ENCODE measurements at regions not wholly inside any gene's neighbourhood (a gene's known extent, or its start where the extent isn't known, plus 50 kb on each side); places are given as distances from the start of the nearest gene placed in this dataset.
A peak's percentile ranks its signal among the peaks of the same experiment; 100 is the strongest.
"Not testable (repeated sequence)": the region's sequence is repeated elsewhere in the genome, so short reads cannot be mapped to it uniquely, and the experiment has no call there.

- H3K4me1 ChIP-seq (ENCODE audit: control insufficient read depth, insufficient read depth, low read length, unreplicated experiment); H2AFZ ChIP-seq (ENCODE audit: low read length, unreplicated experiment); H3K4me3 ChIP-seq (ENCODE audit: low read depth, low read length); H3K27me3 ChIP-seq (ENCODE audit: insufficient read depth, low read length); H3K36me3 ChIP-seq (ENCODE audit: insufficient read depth, low read length); H3K27ac ChIP-seq (ENCODE audit: low read depth, low read length): not testable (repeated sequence)
- peaks cover 14% of the 10 kb centered on the region for H3K79me2 ChIP-seq (ENCODE audit: control insufficient read depth, insufficient read depth, low read length, unreplicated experiment)
Observed at GRCh38 chr16:88182967-88183881, 199.5 kb upstream of the ZNF469 start.

DNA sequence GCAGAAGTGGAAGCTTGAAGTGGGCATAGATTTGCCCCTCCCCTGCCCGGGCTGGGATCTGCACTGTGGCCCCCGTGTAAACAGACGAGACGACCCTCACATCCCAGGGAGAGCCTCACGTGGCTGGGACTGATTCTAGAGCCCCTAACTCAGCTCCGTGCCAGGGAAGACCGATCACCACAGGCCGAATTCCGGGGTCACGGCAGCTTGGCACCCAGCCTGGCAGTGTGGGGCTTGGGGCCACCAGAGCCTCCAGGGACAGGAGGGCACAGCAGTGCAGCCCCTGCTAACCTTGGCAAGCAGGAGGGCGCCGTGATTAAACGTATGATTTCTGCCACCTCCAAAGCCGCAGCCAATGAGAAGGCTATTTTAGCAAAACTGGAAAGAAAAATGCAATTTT is 198.7 kb upstream of the ZNF469 start:
- not testable (repeated sequence) for H3K27ac ChIP-seq (ENCODE audit: low read depth, low read length); H2AFZ ChIP-seq (ENCODE audit: low read length, unreplicated experiment); H3K4me3 ChIP-seq (ENCODE audit: low read depth, low read length); H3K27me3 ChIP-seq (ENCODE audit: insufficient read depth, low read length); H3K4me1 ChIP-seq (ENCODE audit: control insufficient read depth, insufficient read depth, low read length, unreplicated experiment); H3K36me3 ChIP-seq (ENCODE audit: insufficient read depth, low read length)
- H3K79me2 ChIP-seq (ENCODE audit: control insufficient read depth, insufficient read depth, low read length, unreplicated experiment): peaks cover 14% of the 10 kb centered on the region

GRCh38 chr16:88184566-88185355 is 198.0 kb upstream of the ZNF469 start:
- not testable (repeated sequence) for H3K27ac ChIP-seq (ENCODE audit: low read depth, low read length); H3K27me3 ChIP-seq (ENCODE audit: insufficient read depth, low read length); H3K4me1 ChIP-seq (ENCODE audit: control insufficient read depth, insufficient read depth, low read length, unreplicated experiment); H2AFZ ChIP-seq (ENCODE audit: low read length, unreplicated experiment); H3K36me3 ChIP-seq (ENCODE audit: insufficient read depth, low read length)
- H3K4me3 ChIP-seq (ENCODE audit: low read depth, low read length): peak overlapping the region; percentile 75
- H3K79me2 ChIP-seq (ENCODE audit: control insufficient read depth, insufficient read depth, low read length, unreplicated experiment): peaks cover 14% of the 10 kb centered on the region

DNA sequence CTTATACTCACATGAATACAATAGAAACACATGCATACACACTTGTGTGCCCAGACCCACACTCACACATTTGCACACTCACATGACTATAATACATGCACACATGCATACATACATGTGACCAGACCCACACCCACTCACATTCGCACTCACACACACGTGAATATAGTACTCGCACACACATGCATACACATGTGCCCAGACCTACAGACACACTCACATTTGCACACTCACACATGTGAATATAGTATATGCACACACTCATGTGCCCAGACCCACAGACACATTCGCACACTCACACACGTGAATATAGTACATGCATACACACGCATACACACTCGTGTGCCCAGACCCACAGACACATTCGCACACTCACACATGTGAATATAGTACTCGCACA is 197.4 kb upstream of the ZNF469 start:
- H3K27ac ChIP-seq (ENCODE audit: low read depth, low read length): not testable (repeated sequence)
- H3K4me3 ChIP-seq (ENCODE audit: low read depth, low read length): peak overlapping the region; percentile 75

DNA sequence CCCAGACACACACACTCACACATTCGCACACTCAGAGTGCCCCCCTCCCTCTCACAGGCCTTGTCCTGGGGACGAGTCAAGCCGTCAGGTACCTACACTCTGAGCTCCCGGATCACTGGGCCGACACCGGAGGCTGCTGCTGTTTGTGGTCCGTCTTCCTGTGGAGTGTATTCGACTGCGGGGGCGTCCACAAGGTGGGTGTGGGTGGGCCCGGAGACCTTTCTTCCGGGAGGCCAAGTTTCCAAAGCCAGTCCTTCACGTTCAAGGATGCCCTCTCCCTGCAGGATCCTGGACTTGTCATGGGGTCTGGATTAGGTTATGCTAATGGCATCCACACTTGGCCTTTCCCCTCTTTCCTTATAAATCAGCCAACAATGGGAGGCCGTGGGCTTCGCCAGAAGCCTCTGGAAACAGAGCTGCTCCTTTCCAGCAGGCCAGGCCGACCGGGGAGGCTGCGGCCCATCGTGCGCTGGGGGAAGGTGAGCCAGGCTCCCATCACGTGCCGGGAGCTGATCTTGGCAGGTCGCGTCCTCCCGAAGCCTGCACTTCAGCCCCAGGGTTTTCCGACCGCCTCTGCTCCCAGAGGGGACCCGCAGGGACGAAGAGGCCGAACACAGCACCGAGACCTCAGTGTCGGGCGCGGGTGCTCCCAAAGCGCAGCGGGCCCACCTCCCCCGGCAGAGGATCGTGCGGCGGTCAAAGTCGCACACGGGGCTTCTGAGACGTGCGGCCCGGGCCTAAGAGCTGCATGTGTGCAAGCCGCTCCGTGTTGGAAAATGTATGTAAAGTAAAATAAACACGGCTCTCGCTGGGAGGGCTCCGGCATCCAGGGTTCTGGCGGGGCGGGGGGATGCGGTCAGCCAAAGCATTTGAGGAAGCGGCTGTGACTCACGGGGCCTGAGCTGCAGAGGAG is 196.5 kb upstream of the ZNF469 start:
- Histone ChIP-seq H2AFZ (ENCODE audit: low read length, unreplicated experiment) (peak overlapping the region; percentile 36), H3K4me3 (ENCODE audit: low read depth, low read length) (peak overlapping the region; percentile 75), H3K27ac (ENCODE audit: low read depth, low read length) (peak overlapping the region; percentile 57), H3K79me2 (ENCODE audit: control insufficient read depth, insufficient read depth, low read length, unreplicated experiment) (peaks cover 14% of the 10 kb centered on the region)
- H3K36me3 ChIP-seq (ENCODE audit: insufficient read depth, low read length); H3K27me3 ChIP-seq (ENCODE audit: insufficient read depth, low read length); H3K4me1 ChIP-seq (ENCODE audit: control insufficient read depth, insufficient read depth, low read length, unreplicated experiment): not testable (repeated sequence)

More for the DNA sequence above, 197.4 kb upstream of the ZNF469 start:
- H3K4me1 ChIP-seq (ENCODE audit: control insufficient read depth, insufficient read depth, low read length, unreplicated experiment); H3K27me3 ChIP-seq (ENCODE audit: insufficient read depth, low read length); H2AFZ ChIP-seq (ENCODE audit: low read length, unreplicated experiment); H3K36me3 ChIP-seq (ENCODE audit: insufficient read depth, low read length): not testable (repeated sequence)
- peaks cover 14% of the 10 kb centered on the region for H3K79me2 ChIP-seq (ENCODE audit: control insufficient read depth, insufficient read depth, low read length, unreplicated experiment)

DNA sequence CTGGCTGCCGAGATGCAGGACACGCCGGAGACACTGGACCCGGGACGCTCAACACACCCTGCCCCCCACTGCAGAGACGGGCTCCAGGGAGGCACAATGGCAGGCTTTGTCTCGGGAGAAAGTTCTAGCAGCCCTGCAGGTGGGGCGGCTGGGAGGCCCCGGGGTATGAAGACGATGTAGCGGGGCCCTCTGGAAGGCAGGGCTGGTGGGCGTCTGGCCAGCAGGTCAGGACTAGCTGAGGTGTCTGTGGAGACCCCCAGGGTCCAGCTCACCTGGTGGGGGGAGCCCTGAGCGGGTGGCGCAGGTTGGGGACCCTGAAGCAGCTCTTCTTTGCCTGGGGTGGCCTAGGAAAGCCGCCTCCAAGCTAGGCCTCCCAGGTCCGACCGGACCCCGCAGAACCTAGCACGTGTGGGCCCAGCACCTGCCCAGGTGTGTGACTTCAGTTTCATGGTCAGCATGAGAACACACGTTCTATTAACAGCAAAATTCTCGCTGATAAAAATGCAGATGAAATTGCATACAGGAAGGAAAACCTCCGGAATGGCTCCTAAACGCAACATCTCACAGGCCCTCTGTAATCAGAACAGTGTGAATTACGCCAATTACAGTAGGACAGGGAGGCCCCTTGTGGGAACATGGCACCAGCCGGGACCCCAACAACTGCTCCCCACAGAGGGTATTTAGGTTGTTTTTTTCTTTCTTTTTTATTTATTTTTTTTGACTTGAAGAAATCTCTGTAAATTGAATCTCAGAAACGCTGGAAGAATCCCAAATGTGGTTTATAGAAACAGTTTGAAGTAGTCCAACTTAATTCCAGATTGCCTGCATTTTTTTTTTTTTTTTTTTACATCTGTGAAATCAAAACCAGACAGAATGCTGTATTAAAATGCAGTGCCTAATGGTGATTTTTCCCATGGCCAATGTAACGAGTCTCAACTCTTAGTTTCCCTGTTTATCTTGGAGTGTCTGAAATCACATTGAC is 195.6 kb upstream of the ZNF469 start:
- not testable (repeated sequence) for H2AFZ ChIP-seq (ENCODE audit: low read length, unreplicated experiment); H3K4me1 ChIP-seq (ENCODE audit: control insufficient read depth, insufficient read depth, low read length, unreplicated experiment); H3K27ac ChIP-seq (ENCODE audit: low read depth, low read length); H3K27me3 ChIP-seq (ENCODE audit: insufficient read depth, low read length); H3K36me3 ChIP-seq (ENCODE audit: insufficient read depth, low read length)
- Histone ChIP-seq H3K79me2 (ENCODE audit: control insufficient read depth, insufficient read depth, low read length, unreplicated experiment) (peaks cover 14% of the 10 kb centered on the region), H3K4me3 (ENCODE audit: low read depth, low read length) (peak overlapping the region; percentile 75; the same call in 1 of the 2 replicates)

DNA sequence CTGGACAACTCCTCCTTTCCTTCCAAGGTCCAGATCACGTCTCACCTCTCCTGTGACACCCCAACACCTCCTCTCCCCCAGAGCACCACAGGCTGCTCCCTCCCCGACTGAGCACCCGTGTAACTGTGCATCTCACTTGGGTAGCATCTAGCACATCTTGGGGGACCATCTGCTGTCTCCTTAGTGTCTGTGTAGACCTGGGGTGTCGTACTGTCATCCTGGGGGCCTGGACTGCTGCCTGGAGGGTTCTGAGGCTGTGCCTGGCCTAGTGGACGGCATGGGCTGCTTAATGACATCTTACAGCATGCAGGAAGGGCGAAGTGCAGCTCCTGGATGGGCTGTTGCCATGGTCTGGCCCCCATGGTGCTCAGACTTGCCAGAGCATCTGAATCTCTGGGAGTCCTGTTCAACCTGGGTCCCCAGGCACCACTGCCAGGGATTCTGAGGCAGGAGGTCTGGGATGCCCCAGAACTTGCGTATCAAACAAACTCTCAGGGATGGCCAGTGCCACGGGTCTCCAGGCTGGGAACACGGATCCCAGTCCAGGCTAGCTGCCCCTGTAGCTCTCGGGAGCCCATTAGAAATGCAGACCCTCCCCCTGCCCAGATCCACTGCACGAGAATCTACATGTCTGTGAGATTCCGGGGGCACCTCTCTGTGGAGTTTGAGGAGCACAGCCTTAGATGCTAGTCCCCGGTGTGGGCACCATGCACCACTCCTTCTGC is 194.4 kb upstream of the ZNF469 start:
- H3K36me3 ChIP-seq (ENCODE audit: insufficient read depth, low read length); H3K4me3 ChIP-seq (ENCODE audit: low read depth, low read length); H3K4me1 ChIP-seq (ENCODE audit: control insufficient read depth, insufficient read depth, low read length, unreplicated experiment); H2AFZ ChIP-seq (ENCODE audit: low read length, unreplicated experiment); H3K27ac ChIP-seq (ENCODE audit: low read depth, low read length); H3K27me3 ChIP-seq (ENCODE audit: insufficient read depth, low read length): not testable (repeated sequence)
- peaks cover 14% of the 10 kb centered on the region for H3K79me2 ChIP-seq (ENCODE audit: control insufficient read depth, insufficient read depth, low read length, unreplicated experiment)

DNA sequence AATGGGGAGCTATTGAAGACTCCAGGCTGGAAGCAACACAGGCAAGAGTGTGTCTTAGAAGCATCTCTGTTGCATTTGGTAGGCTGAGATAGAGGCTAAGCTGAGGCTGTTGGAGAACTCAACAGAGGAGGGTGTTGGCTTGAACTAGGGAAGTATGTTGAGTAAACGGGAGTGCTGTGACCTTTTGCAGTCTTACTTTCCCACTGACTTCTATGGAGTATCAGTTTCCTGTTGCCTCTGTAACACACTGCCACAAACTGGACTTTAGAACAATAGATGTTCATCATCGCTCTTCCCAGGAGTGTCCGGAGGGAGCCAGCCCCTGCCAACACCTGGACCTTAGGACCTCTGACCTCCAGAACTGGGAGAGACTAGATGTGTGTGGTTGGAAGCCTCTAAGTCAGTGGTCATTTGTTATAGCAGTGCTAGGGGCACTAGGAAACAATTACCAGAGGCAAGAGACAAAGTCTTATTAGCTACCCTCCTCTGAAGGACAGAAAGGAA is 192.1 kb upstream of the ZNF469 start:
- not testable (repeated sequence) for H2AFZ ChIP-seq (ENCODE audit: low read length, unreplicated experiment); H3K36me3 ChIP-seq (ENCODE audit: insufficient read depth, low read length); H3K27me3 ChIP-seq (ENCODE audit: insufficient read depth, low read length); H3K4me1 ChIP-seq (ENCODE audit: control insufficient read depth, insufficient read depth, low read length, unreplicated experiment); H3K27ac ChIP-seq (ENCODE audit: low read depth, low read length); H3K79me2 ChIP-seq (ENCODE audit: control insufficient read depth, insufficient read depth, low read length, unreplicated experiment); H3K4me3 ChIP-seq (ENCODE audit: low read depth, low read length)

DNA sequence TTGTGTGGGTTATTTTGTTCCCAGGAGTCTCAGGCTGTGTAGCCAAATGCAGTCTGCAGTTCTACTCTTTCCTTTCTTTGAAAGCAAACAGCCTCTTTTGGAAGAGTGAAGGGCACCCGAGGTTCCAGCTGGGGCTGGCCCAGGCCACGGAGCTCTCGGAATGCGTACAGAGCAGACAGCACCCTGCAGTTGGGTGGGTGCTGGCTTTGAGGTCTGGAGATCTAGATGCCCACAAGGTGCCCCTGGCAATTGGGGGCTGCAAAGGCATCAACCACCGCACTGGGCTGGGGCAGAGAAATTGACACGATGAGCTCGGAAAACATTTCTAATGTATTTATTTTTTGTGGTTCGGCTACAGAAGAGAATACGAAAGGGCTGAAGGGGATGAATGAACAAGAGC is 191.6 kb upstream of the ZNF469 start:
- not testable (repeated sequence) for H2AFZ ChIP-seq (ENCODE audit: low read length, unreplicated experiment); H3K79me2 ChIP-seq (ENCODE audit: control insufficient read depth, insufficient read depth, low read length, unreplicated experiment); H3K27me3 ChIP-seq (ENCODE audit: insufficient read depth, low read length)

More for the DNA sequence above, 191.6 kb upstream of the ZNF469 start:
- H3K27ac ChIP-seq (ENCODE audit: low read depth, low read length); H3K4me1 ChIP-seq (ENCODE audit: control insufficient read depth, insufficient read depth, low read length, unreplicated experiment); H3K4me3 ChIP-seq (ENCODE audit: low read depth, low read length); H3K36me3 ChIP-seq (ENCODE audit: insufficient read depth, low read length): not testable (repeated sequence)
